IPS-NIHi7 (cell line): ENCODE measurements at regions not wholly inside any gene's neighbourhood (a gene's known extent, or its start where the extent isn't known, plus 50 kb on each side); places are given as distances from the start of the nearest gene placed in this dataset.
"Not testable (repeated sequence)": the region's sequence is repeated elsewhere in the genome, so short reads cannot be mapped to it uniquely, and the experiment has no call there.

Experiments
- DNase-seq: peaks from one replicate; pipeline ENCODE4 v3.0.0; 2012; ENCODE audit warnings: mixed read lengths; ENCODE audit errors: extremely low spot score

GRCh38 chr4:82181789-82182188 lies 192.0 kb downstream of the HNRNPD start:
- DNase-seq = no peak

- no peak for DNase-seq
These were observed 201.6 kb downstream of the HNRNPD start for GRCh38 chr4:82172186-82172585.

- no peak for DNase-seq
These were observed 202.1 kb downstream of the HNRNPD start for GRCh38 chr4:82171531-82172155.

- DNase-seq = no peak
These were observed 224.0 kb downstream of the HNRNPD start for GRCh38 chr4:82149750-82150149.

GRCh38 chr4:82145850-82146249 lies 227.9 kb downstream of the HNRNPD start:
- DNase-seq = no peak

- no peak for DNase-seq
These were observed 233.4 kb downstream of the HNRNPD start for GRCh38 chr4:82140422-82140821.

GRCh38 chr4:82139287-82139686 lies 234.5 kb downstream of the HNRNPD start:
- no peak for DNase-seq

GRCh38 chr4:82138374-82138773 lies 235.4 kb downstream of the HNRNPD start:
- DNase-seq = no peak

- no peak for DNase-seq
These were observed 237.5 kb downstream of the HNRNPD start for GRCh38 chr4:82136161-82136801.

- DNase-seq = no peak
These were observed 245.4 kb downstream of the HNRNPD start for GRCh38 chr4:82128355-82128754.

GRCh38 chr4:82126512-82127040 lies 247.2 kb downstream of the HNRNPD start:
- DNase-seq = no peak

GRCh38 chr4:82125787-82126297 lies 247.9 kb downstream of the HNRNPD start:
- no peak for DNase-seq

GRCh38 chr4:82124932-82125786 lies 248.6 kb downstream of the HNRNPD start:
- DNase-seq = no peak

- DNase-seq = no peak
These were observed 249.4 kb downstream of the HNRNPD start for GRCh38 chr4:82124365-82124764.

- DNase-seq = peak; percentile 20
These were observed 249.9 kb downstream of the HNRNPD start for GRCh38 chr4:82123934-82124333.

- not testable (repeated sequence) for DNase-seq
These were observed 258.6 kb downstream of the HNRNPD start for GRCh38 chr4:82115183-82115582.

GRCh38 chr4:82108506-82108905 lies 265.3 kb downstream of the HNRNPD start:
- no peak for DNase-seq

GRCh38 chr4:82104578-82104977 lies 269.2 kb downstream of the HNRNPD start:
- DNase-seq = no peak

- DNase-seq = no peak
These were observed 273.7 kb downstream of the HNRNPD start for GRCh38 chr4:82099928-82100579.

- no peak for DNase-seq
These were observed 276.3 kb downstream of the HNRNPD start for GRCh38 chr4:82097504-82097903.

GRCh38 chr4:82090717-82091116 lies 283.1 kb downstream of the HNRNPD start:
- DNase-seq = no peak

GRCh38 chr4:82084747-82085146 lies 289.0 kb downstream of the HNRNPD start:
- DNase-seq = no peak
